ENCODE measurements at regions not wholly inside any gene's neighbourhood (a gene's known extent, or its start where the extent isn't known, plus 50 kb on each side); places are given as distances from the start of the nearest gene placed in this dataset.

DNA sequence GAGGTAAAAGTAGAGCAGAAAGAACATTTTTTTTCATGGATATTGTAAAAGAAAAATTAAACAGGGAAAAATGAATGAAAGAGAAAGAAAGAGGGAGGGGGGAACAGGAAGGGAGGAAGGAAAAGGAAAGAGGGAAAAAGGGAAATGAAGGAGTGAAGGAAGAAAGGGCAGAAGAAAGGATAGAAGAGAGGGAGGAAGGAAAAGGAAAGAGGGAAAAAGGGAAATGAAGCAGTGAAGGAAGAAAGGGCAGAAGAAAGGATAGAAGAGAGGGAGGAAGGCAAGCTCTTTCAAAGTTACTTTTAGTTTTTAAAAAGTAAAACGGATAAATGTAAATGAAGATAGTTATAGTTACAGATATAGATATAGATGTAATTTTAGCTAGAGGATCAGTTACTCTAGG, 1676.7 kb downstream of the MRPL39 start:
- Histone ChIP-seq H3K4me2 (ENCODE audit: low read depth, low read length) (no peak overlapping the region), H2AK5ac (ENCODE audit: low read depth, low read length) (no peak overlapping the region), H3K27ac (ENCODE audit: insufficient read depth, low read length) (no peak overlapping the region), H4K5ac (ENCODE audit: low read depth, low read length) (no peak overlapping the region), H4K20me1 (ENCODE audit: insufficient read depth, low read length) (no peaks in the 10 kb centered on the region), H3K4me3 (ENCODE audit: insufficient read depth, low read depth, low read length) (no peak overlapping the region), H2AK9ac (replicated peaks; ENCODE audit: low read depth, low read length, poor library complexity) (no peak overlapping the region), H2BK15ac (ENCODE audit: low read depth, low read length) (no peak overlapping the region), H3K36me3 (ENCODE audit: control insufficient read depth, insufficient read depth, low read length) (no peaks in the 10 kb centered on the region), H2BK20ac (ENCODE audit: low read depth, low read length) (no peak overlapping the region), H3K56ac (ENCODE audit: extremely low read depth, insufficient read depth, low read length) (no peak overlapping the region), H3K9me3 (ENCODE audit: control insufficient read depth, insufficient read depth, low read length) (no peaks in the 10 kb centered on the region), H3K18ac (ENCODE audit: low read depth, low read length) (no peak overlapping the region), H4K91ac (ENCODE audit: insufficient read depth, low read depth, low read length) (no peak overlapping the region), H2BK5ac (ENCODE audit: low read depth, low read length, poor library complexity, severe bottlenecking) (no peak overlapping the region), H3K9ac (ENCODE audit: low read depth, low read length) (no peak overlapping the region), H3K4ac (ENCODE audit: low read depth, low read length) (no peak overlapping the region), H3K23ac (ENCODE audit: low read depth, low read length) (no peak overlapping the region), H3K14ac (replicated peaks; ENCODE audit: low read depth, low read length) (no peak overlapping the region), H3K27me3 (ENCODE audit: control insufficient read depth, insufficient read depth, low read length) (no peaks in the 10 kb centered on the region), H4K8ac (ENCODE audit: low read depth in 2 of 2, low read length in 2 of 2) (no peak overlapping the region), H3K4me1 (ENCODE audit: control insufficient read depth, insufficient read depth, low read length) (no peaks in the 10 kb centered on the region), H2BK120ac (ENCODE audit: low read depth, low read length) (no peak overlapping the region), H2AFZ (replicated peaks; ENCODE audit: low read length, poor library complexity) (no peak overlapping the region), H3K9me1 (ENCODE audit: insufficient read depth, low read length) (no peaks in the 10 kb centered on the region), H3K79me1 (ENCODE audit: low read depth in 1 of 2, low read length in 2 of 2) (no peaks in the 10 kb centered on the region)
- in situ Hi-C loops (cut with MboI; ENCODE audit: low sequenced_read_pairs) (no loop called here), dilution Hi-C loops (cut with HindIII; ENCODE audit: low sequenced_read_pairs, unreplicated experiment) (no loop called here), intact Hi-C loops (cut with micrococcal nuclease) (no loop called here)
- TF ChIP-seq MAFK (IDR thresholded peaks at IDR 0.05; ENCODE audit: low read depth, low read length) (no peak), CHD1 (IDR thresholded peaks at IDR 0.05; ENCODE audit: low read depth, low read length) (no peak), RCOR1 (IDR thresholded peaks at IDR 0.05; ENCODE audit: insufficient replicate concordance, low read length) (no peak), SMC3 (IDR thresholded peaks at IDR 0.05; ENCODE audit: low read depth, low read length) (no peak), MAZ (IDR thresholded peaks at IDR 0.05; ENCODE audit: borderline replicate concordance, low read depth, low read length) (no peak), RFX5 (IDR thresholded peaks at IDR 0.05; ENCODE audit: low read depth, low read length) (no peak), RAD21 (IDR thresholded peaks at IDR 0.05; ENCODE audit: low read length) (no peak), MXI1 (IDR thresholded peaks at IDR 0.05; ENCODE audit: borderline replicate concordance, low read depth, low read length) (no peak), POLR2A (IDR thresholded peaks at IDR 0.05; ENCODE audit: low read depth, low read length) (no peak)
- TF ChIP-seq, protein P1, sequence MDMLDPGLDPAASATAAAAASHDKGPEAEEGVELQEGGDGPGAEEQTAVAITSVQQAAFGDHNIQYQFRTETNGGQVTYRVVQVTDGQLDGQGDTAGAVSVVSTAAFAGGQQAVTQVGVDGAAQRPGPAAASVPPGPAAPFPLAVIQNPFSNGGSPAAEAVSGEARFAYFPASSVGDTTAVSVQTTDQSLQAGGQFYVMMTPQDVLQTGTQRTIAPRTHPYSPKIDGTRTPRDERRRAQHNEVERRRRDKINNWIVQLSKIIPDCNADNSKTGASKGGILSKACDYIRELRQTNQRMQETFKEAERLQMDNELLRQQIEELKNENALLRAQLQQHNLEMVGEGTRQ (IDR thresholded peaks at IDR 0.05; ENCODE audit: low read depth, low read length), result no peak
- TF ChIP-seq, protein P2, sequence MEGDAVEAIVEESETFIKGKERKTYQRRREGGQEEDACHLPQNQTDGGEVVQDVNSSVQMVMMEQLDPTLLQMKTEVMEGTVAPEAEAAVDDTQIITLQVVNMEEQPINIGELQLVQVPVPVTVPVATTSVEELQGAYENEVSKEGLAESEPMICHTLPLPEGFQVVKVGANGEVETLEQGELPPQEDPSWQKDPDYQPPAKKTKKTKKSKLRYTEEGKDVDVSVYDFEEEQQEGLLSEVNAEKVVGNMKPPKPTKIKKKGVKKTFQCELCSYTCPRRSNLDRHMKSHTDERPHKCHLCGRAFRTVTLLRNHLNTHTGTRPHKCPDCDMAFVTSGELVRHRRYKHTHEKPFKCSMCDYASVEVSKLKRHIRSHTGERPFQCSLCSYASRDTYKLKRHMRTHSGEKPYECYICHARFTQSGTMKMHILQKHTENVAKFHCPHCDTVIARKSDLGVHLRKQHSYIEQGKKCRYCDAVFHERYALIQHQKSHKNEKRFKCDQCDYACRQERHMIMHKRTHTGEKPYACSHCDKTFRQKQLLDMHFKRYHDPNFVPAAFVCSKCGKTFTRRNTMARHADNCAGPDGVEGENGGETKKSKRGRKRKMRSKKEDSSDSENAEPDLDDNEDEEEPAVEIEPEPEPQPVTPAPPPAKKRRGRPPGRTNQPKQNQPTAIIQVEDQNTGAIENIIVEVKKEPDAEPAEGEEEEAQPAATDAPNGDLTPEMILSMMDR (conservative IDR thresholded peaks at IDR 0.05; ENCODE audit: low read depth, low read length), result no peak
- ChIA-PET CTCF (no interaction called here), POLR2A (ENCODE audit: unreplicated experiment) (no interaction called here)
- BruUV-seq (replicated peaks), result no TSS peak
- no peak for DNase-seq
- no peak for ATAC-seq (ENCODE audit: low read depth)
- WGBS, 2 experiments (ENCODE audit: extremely low coverage in 2 of 2, insufficient read length in 1 of 2), result no CpG with 5 or more reads among the region's 1 CpG

Measured in IMR-90 (cell line).